CD4-positive, alpha-beta T cell treated with Interleukin-4 for 4 hours (primary cell): ENCODE measurements at regions not wholly inside any gene's neighbourhood (a gene's known extent, or its start where the extent isn't known, plus 50 kb on each side); places are given as distances from the start of the nearest gene placed in this dataset.

ENCODE experiments used
- DNase-seq: peaks from one replicate; pipeline ENCODE4 v3.0.0-alpha.2; 2020

DNA sequence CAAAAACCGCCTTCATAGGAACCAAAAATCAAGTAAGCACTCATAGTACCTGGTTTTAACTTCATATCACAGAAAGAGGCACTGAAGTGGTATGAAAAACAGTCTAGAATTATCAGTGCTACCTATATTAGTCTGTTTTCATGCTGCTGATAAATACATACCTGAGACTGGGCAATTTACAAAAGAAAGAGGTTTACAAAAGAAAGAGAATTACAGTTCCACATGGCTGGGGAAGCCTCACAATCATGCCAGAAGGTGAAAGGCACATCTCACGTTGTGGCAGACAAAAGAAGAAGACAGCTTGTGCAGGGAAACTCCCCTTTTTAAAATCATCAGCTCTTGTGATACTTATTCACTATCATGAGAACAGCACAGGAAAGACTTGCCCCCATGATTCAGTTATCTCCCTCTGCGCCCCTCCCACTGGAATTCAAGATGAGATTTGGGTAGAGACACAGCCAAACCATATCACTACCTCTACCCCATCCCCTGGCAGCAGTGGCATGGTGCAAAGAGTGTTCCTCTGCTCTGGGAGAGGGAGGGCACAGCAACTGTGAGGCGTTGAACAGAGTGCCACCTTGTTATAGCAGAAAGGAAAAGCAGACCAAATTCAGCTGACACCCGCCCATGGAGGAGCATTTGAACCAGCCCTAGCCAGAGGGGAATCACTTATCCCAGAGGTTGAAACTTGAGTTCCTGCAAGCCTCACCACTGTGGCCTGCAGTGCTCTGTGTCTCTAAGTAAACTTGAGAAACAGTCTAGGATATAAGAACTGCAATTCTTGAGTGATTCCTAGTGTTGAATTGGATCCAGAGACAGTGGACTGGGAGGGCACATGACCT lies 61.9 kb upstream of the PTPRZ1 start:
- DNase-seq: no peak

DNA sequence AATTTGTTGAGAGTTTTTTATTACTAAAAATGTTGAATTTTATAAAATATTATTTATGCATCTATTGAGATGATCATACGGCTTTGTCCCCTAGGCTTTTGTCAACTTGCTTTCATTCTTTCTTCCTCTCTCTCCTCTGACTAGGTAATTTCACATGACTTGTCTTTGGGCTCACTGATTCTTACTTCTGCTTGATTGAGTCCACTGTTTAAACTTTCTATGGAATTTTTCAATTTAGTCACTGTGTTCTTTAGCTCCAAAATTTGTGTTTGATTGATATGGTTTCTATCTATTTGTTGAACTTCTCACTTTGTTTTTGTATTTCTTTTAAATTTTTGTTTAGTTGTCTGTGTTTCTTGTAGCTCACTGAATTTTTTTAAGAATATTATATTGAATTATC lies 65.9 kb upstream of the PTPRZ1 start:
- DNase-seq: no peak

DNA sequence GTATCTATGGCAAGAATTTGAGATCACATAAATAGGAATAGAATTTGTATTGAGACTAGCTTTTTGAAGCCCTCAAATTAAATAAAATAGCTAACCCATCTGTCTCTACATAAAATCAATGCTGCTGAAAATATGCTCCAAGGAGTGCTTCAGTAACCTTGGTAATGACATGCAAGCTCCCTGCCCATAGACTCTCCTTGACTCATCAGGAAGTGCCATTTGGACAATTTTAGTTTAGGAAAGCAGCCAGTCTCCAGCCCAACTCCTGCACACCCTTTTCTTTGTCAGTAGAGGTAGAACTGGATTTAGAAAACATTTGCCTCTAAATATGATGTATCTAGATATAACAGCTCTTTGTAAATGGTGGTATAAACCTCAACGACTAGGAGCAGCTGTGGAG lies 69.9 kb upstream of the PTPRZ1 start:
- DNase-seq: no peak

DNA sequence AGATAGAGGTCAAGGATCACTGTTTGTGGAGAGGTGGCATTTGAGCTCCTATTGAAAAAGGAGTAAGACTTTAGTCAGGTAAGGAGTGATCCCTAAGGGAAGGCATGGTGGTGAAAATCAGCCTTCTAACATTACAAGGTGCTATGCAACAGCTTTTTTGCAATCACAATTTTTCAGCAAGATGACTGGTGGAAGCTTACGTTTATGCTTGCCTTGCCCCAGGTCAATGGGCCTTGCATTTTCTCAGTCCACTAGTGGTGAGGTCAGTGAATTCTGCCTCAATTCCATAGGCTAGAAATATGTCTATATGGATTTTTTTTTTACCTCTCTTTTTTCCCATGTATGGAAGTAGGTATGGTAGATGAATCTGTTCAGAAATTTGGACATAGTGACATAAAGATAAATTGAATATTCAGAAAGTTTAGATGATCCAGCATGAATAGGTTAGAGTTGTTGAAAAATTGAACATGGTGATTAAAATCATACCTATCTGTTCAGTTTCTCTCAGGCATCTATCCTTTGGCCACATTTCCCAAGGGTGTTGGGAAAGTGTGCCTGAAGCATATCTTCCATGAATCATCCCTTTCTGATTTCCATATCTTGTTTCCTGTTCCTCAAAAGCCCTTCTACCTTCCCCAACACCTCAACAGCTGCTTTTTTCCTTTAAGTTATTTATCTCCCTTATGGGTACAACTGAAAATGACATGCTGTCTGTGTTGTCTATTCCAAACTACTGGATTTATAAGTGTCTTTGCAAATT lies 71.9 kb upstream of the PTPRZ1 start:
- DNase-seq: no peak

DNA sequence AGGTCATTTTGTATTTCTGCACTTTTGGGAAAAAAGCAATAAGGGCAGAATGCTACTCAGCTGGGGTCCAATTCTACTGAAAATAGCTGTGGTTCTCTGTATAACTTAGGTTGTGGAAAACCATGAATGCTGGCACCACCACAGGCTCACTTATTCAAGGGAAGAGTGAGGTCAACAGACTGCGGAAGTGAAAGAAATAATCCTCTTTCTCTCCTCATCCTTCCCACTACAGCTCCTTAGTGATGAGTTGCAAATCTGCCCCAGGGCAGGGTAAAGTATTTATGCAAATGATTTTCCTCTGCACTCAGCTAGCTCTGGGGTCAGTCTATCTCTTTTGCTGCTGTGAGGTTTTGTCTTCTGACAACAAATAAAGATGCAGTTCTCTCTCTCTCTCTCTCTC lies 74.1 kb upstream of the PTPRZ1 start:
- DNase-seq: no peak

DNA sequence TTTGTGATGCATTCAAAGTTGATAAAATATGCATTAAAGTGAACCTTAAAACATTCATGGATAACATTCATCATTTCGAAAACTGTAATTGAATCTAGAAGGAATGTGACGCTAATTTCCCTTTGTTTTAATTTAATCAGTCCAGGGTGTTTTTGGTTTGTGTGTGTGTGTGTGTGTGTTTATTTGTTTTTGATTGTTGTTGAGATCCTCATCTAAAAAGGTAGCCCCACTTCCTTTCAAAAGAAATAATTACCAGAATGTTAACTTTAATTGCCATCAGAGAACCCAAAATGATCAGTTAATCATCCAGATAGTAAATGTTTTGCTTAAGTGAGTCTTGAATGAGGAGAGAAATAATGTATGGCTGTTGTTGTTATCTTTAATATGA lies 74.5 kb upstream of the PTPRZ1 start:
- no peak for DNase-seq

DNA sequence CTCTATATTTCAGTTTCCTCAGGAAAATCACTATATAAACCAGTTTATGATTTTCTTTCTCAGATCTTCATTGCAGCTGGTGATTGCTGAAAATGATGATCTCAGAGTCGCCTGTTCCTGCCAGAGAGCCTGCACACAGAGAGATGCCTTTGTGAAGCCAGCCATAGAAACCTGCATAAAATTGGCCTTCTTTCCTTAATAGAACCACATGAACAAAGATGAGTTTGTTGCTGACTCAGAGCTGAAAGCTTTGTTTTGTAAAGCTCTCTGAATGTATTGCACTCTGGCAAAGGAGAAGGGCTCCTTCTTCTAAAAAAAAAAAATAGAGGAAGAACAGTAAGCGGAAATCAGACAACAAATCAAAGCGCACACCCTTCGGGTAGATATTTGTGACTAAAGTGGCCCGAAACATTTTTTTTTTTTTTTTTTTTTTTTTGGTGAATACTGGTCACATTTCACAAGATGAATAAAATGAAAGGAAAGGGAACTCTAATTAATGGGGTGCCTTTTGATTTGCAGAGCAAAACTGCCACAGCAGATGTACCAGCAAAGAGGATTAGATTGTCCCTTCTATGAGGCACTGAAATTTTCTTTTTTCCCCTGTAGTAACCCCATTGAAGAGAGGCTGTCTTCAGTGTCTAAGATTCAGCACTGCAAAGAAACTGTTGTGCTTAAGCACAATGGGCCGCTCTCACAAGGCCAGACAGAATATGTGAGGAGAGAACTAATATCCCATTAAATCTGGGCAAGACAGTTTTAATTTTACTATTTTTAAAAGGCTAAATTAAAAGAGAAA lies 75.1 kb upstream of the PTPRZ1 start:
- no peak for DNase-seq

DNA sequence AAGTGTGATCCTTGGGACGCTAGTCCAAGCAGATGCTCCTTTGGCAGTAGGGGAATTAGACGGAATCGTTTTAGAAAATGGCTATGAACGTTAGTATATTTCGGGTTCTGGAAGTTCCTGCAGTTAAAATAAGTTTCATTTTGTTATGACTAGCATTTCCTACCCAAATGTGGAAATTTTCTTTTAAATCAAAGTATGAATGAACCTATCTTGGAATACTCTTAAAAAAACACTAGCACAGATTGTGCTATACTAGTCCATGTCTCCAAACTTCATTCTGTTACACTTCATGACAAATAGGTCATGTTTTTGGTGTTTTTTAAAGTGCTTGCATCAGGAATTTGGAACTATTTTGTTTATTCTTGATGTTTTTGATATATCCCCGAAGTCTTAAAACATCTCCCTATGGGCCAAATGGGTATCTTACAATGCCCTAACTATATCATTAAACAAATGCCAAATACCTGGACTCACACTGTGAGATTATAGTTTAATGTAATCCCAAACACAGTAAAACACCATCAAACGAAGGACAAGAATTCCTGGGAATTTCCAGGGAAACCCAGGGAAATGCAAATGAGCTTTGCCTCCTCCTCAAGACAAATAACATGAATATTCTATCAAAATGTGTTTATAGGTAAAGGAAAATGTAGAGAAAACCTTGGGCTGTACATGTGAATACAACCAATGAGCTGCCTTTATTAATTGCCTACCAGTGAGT lies 75.9 kb upstream of the PTPRZ1 start:
- no peak for DNase-seq

DNA sequence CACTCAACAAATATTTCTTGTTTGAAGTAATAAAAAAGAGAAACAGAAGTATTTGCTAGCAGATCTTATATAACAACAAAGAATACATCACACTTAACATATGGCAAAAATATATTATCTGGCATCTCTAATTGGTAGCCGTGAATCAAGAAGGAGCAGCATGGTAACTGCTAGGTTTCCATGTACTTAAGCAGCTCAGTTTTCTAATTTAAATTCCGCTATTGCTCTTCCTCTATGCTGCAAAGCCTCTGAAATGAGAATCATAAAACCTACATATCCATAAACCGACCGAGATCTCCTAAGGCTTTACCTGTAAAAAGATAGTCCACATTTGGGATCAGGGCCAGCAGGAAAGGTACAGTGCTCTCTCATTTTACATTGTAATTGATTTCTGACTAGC lies 76.6 kb upstream of the PTPRZ1 start:
- DNase-seq: no peak

DNA sequence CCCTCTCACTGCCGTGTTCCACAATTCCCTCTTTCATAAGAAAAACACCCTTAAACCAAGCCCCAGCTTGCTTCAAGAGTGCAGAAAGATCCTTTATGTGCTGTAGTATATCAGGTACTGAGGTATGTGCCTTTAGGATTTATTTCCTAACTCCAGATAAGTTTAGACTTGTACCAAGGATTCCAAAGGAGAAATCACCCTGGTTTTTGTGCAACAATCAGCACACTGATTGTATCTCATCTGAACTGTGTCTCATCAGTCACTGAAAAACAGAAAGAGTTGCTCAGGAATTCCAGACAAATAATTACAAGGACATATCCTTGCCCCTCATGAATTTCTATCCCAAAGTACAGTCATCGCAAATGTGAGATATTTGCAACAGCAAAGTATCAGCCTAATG lies 77.2 kb upstream of the PTPRZ1 start:
- no peak for DNase-seq

DNA sequence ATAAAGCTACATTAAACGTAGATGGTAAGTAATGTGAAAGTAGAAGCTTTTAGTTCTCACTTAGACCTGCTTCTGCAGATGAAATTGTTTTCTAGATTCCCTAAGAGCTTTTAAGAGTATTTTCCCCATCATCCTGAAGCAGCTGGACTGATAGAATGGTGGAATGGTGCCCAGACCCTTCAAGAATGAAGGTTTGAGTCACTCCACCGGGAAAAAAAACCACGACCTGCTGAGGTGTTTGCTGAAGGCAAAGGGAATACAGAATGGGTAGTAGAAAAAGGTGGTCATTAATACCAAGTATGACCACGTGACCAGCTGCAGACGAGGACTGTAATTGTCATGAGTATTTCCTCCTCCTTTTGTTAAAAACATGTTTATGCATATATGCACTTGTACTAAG lies 79.2 kb upstream of the PTPRZ1 start:
- DNase-seq: no peak

DNA sequence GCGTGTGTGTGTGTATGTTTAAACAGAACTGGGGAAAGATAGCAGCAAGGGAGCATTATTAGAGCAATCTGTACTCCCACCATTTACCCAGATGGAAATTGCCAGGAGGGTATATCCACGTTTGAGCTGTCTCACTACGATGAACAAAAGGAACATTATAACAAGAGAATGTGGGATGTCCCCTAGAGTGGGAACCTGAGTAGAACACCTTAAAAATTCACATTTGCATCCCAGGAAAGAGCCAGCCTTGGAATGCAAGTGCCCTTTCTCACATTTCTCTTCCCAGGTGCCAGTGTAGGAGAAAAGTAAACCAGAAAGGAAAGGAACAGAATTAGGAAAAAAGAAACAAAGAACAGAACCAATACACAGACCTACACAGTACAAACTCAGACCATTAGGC lies 95.3 kb upstream of the PTPRZ1 start:
- no peak for DNase-seq

DNA sequence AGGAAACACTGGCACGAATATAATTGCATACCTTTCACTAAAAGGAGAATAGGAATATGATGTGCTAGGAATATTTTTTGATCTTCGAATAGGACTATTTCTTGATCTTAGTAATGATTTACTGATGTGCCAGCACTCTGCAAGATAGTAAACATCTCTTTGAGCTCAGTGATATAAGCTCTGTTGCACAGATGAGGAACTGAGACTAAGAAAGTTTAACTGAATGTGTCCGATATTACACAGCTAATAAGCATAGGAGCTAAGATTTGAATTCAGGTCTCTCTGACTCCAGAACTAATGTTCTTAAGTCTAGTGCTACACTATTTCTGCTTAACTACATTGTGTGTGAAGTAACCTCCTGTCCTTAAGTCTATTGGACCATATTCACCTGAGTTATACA lies 98.4 kb upstream of the PTPRZ1 start:
- no peak for DNase-seq

DNA sequence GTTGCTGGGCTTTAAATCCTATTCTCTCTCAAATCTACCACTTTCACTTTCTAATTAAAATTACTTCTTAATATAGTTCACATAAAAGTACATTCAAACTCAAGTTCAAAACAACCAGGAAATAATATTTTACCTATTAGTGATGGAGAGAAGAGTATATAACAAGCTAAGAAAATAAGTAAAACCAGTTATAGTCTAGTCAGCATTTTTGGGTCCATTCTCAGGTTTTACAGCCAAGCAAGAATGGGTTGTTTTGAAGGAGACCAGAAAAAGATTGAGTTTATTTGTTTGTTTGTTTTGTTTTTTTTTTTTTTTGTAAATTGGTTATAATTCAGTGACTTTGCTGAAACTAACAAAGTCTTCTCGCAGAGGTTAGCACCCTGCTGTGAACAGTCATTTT lies 106.3 kb upstream of the PTPRZ1 start:
- no peak for DNase-seq

DNA sequence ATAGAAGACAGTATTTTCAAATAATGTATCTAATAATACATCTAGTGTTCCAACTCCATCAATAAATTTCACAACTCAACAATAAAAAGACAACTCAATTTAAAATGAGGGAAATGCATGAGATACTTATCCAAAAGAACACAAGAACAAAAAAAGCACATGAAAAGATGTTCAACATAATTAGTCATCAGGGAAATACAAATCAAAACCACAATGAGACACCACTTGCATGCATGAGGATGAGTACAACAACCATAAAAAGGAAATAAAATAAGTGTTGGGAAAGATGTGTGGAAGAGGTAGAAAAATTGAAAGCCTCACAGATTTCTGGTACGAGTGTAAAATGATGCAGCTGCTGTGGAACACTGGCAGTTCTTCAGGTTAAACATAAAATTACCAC lies 111.6 kb upstream of the PTPRZ1 start:
- DNase-seq: no peak

DNA sequence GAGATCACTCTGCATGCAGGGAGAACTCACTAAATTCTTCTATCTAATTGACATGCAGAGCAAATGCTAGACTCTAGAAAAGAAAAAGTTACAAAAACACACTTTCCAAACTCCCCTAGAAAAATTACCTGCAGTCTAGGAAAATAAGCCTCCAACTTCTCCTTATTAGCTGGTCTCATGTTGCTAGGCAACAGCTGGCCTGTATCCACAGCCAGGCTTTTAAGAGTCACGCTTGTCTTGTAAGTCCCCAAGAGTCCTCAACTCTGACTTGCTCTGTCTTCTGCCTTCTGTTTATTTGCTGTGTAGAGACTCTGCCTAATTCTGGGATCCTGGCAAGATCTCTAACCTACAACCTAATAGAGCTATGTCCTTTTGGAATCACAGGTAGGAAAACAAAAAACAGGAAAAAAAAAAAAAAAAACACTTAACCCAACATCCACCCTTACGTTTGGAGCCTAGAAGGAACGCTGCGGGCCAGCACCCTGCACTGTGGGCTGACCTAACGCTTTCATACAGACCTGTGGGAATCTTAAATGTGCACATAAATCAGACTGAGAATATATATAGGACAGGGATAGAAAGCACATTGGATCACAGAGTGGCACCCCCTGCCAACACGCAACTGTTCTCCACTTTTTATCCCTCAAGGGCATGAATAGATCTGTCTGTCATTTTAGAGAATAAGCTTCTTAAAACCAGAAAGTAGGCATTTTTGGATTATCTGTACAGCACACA lies 117.0 kb upstream of the PTPRZ1 start:
- DNase-seq: no peak

DNA sequence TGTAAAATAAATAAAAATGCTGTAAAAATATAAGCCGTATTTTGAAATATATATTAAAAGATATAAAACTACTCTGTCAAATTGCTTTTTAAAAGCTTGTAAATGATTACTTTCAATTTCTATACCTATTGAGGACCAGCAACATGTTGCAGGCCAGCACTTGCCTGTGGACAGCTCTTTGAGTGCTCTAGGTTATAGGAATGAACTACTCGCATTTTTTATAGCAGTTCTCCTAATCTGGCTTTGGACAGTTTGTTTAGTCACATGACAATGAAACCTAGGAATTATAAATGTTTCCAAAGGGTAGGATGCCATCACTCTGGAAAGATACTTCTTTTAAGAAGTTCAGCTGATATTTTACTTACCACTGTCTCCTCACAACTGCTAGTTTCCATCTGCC lies 117.7 kb upstream of the PTPRZ1 start:
- DNase-seq: no peak

DNA sequence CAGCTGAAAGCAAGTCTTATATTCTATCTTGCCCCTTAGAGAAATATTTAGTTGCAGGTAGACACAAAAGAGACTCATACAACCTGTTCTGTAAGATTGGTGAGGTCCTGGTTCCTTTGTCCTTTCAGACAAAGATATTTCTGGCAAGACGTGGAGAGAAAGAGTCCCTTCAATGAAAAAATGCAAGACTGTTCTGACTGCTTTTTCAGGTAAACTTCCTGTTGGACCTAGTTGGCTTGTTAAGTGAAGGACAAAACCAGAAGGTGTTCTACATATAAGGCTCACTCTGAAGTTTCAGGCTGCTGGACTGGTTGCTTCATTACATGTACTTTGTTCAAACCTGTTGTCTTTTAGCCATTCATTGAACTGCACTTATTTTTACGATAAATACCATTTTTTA lies 119.0 kb upstream of the PTPRZ1 start:
- DNase-seq: no peak

DNA sequence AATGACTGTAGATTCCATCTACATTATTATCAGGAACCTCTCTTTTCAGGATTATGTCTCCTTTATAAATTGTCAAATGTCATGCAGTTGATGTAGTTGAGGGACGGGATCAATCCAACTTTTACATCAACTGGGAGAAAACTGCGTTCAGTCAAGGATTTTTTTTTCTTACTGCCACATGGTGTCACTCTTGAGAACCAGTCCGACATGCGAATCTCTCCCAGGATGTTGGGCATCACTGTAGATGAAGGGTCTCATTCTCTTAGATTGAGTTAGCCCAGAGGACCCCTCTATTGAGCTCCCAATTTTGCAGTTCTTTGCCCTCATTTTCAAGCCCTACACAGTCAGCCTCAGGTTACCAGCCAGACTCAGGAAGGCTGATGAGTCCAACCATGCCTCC lies 120.3 kb upstream of the PTPRZ1 start:
- DNase-seq: no peak

DNA sequence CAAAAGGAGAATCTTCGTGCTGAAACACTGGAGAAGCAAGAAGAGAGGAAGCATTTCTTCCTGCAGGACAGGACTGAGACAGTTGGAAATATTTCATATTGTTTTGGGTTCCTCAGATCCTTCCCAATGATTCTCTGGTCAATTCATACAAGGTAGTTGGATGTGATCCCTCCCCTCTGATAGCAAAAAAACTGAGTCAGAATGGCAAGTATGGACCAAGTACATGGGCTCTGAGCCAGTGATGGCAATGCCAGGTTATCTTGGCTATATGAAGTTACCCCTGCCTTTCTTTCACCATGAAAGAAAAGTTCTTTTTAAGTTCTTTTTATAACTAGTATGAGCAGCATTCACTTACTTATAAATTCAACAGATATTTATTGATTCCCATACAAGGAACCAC lies 124.4 kb upstream of the PTPRZ1 start:
- no peak for DNase-seq

DNA sequence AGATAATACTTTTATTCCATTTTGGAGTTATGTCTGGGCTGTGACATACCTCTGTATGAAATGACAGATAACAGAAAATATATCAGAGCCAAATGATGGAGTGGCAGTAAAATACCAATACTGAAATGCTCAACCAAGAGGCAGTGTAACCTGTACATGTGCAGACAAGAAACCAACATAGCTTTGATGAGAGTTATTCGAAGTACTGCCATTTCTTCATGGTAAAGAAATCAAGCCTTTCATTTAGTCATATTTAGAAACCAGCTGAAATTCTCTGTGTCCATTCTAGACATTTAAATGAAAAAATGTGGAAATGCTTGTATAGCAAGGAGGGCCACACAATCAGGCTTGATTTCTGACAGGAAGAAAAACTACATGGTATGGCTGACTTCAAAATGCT lies 127.1 kb upstream of the PTPRZ1 start:
- DNase-seq: no peak

DNA sequence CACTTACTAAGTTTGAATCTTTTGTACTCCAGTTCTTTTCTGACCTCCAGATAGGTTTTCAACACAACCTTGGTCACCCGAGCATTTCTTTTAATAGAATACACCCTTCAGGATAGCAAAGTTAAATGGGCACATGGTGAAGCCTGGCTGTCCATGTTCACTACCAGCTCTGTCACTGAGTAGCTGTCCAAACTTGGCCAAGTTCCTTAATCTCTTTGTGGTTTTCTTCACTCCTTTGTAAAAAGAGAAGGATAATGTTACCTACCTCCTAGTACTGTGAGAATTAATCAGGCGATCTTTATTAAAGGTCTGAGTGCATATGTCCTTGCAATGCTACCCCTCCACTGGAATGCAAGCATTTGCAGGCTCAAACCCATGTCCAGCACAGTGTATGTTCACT lies 128.1 kb upstream of the PTPRZ1 start:
- DNase-seq: no peak
